GM10266 (cell line): ENCODE measurements at regions not wholly inside any gene's neighbourhood (a gene's known extent, or its start where the extent isn't known, plus 50 kb on each side); places are given as distances from the start of the nearest gene placed in this dataset.

Experiments
- DNase-seq: peaks from one replicate; pipeline ENCODE4 v3.0.0; 2012; ENCODE audit errors: extremely low spot score
- TF ChIP-seq, protein P1 (sequence below): IDR thresholded peaks from 2 replicates; pipeline ENCODE4 v1.5.1; 2012; ENCODE audit warnings: mild to moderate bottlenecking, low read depth; ENCODE audit not compliant: control insufficient read depth, insufficient read depth; ENCODE audit errors: missing control alignments

DNA sequence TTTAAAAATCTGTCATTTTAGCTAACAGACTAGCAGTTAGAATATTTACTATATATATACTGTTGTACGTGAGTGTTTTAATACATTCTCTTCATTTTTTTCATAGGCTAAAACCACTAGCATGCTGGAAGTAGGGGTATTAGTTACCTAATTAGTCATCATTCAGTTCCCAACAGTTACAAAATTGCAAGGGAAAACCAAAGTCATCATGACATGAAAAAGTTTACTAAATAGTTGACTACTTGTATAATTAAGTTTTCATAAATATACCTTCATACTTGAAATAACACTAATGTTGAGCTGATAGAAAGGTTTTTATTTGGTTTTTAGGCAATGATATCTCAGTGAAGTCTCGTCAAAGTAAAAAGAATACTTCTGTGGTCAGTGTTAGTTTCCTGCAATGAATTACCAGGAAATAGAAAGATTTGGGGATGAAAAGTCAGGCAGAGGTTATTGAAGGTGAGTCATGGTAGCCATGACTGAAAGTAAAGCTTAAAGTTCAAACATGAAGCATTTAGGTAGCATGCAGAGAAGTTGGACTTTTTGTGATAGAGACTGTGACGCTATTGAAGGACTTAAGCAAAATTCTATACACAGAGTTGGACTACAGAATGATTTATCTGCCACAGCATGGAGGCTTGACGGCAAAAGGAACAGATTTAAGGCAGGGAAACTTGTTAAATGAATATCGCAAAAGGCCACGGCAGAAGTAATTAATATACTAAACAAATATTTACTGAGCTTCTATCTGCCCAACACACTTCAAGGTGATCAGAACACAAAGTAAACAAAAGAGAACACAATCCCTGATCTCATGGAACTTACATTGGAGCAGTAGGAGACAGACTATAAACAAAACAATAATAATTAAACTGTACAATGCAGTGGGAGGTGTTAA is 828.1 kb upstream of the FAT3 start:
- TF ChIP-seq, protein P1, sequence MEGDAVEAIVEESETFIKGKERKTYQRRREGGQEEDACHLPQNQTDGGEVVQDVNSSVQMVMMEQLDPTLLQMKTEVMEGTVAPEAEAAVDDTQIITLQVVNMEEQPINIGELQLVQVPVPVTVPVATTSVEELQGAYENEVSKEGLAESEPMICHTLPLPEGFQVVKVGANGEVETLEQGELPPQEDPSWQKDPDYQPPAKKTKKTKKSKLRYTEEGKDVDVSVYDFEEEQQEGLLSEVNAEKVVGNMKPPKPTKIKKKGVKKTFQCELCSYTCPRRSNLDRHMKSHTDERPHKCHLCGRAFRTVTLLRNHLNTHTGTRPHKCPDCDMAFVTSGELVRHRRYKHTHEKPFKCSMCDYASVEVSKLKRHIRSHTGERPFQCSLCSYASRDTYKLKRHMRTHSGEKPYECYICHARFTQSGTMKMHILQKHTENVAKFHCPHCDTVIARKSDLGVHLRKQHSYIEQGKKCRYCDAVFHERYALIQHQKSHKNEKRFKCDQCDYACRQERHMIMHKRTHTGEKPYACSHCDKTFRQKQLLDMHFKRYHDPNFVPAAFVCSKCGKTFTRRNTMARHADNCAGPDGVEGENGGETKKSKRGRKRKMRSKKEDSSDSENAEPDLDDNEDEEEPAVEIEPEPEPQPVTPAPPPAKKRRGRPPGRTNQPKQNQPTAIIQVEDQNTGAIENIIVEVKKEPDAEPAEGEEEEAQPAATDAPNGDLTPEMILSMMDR = no peak
- DNase-seq = no peak

DNA sequence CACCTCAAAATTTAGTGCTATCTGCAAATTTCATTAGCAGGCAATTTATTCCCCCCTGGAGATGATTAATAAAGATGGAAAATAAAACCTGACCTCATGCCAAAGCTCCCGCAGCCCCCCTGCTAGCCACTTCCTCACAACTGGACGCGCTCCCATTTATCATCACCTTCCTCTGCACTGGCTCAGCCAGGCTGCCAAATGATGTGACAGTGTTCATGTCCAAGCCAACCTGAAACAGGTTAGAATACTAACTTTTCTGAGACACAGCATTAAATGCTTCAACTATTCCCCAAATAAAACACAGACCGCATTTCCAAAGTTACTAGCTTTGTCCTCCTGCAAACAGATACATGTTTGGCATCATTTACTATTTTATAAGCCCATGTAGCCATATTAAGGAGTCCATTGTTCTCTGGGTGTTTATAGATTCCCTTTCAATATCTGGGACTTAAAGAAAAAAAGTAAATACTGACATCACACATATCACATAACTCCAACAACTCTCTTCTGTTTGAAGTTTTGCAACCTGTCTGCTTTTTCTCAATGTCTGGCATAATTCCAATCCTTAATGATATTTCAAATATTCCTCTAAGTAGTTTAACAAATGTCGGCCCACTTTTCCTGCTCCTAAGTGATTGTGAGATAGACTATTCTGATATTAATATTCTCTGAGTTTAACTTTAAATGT is 829.7 kb upstream of the FAT3 start:
- TF ChIP-seq, protein P1 = no peak
- DNase-seq = no peak

DNA sequence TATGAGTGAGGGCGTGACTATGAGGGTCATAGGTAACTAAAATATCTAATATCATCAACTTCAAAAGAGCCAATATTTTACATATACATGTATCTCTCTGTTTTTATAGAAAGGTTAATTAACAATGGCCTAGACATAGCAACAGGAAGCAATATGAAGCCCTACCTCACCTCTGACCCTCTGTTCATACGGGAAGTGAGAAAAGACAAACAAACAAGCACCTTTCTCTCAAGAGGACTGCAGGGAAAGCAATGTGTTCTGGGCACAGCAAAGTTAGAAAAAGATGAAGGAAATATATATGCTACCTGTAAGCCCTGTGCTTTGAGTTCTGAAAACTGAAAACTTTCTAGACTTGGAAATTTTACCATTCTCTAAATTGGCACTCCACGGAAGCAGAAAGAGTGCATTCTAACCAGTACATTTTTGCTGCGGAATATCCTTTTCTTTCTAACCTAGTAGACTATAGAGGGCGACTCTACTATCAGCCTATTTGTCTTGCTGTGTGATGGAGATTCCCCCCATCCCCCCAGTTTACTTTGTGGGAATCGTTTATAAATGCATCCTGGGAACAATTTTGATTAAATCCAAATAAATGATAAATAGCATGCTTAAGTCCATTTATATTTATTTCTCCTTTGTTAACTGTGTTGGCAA is 830.4 kb upstream of the FAT3 start:
- no peak for DNase-seq
- TF ChIP-seq, protein P1 = no peak

DNA sequence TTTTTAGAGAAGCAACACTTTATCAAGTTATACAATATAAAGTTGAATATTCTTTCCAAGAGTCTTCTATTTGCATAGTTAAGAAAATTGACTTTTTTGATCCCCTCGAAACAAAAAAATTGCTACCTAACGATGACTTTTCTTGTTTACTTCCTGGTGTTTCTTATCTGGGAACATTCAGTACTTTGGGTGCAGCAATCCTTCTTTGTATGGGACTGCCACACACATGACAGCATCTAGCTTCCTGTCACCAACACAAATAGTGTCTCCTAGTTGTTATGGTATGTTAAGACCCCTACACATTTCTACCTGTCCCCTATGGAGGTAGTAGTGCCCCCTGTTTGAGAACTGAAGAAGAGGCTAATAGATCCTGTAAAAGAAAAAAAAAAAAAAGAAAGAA is 841.7 kb upstream of the FAT3 start:
- TF ChIP-seq, protein P1 = no peak
- no peak for DNase-seq

DNA sequence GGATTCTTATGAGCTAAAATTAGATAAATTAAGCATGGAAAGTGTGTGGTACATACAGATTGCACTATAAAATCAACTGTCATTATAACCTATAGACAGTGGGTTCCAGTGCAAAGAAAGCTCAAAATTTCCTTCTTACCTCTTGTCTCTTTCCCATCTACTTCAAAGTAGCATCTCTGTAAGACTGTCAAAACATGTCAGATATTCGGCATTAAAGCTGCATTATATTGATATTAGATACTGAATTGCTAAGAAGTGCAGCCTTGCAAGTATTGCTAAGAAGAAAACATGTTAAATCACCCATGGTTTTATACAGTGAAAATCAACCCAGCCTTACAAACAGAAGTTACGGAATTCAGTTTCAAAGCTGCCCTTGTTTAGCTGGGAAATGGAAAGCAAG is 849.8 kb upstream of the FAT3 start:
- TF ChIP-seq, protein P1 = no peak
- DNase-seq = no peak

DNA sequence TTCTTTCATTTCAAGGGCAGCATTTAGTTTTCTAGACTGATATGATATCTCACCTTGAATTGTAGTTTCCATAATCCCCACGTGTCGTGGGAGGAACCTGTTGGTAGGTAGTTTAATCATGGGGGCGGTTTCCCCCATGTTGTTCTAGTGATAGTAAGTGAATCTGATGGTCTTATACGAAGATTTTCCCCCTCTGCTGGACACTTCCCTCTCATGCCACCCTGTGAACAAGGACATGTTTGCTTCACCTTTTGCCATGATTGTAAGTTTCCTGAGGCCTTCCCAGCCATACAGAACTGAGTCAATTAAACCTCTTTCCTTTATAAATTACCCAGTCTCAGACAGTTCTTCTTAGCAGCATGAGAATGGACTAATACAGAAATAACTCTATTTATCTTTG is 851.1 kb upstream of the FAT3 start:
- DNase-seq = no peak
- TF ChIP-seq, protein P1 = no peak
